Calu3 (cell line): ENCODE measurements at regions not wholly inside any gene's neighbourhood (a gene's known extent, or its start where the extent isn't known, plus 50 kb on each side); places are given as distances from the start of the nearest gene placed in this dataset.
"Not testable (repeated sequence)": the region's sequence is repeated elsewhere in the genome, so short reads cannot be mapped to it uniquely, and the experiment has no call there.

Experiments used
- BruUV-seq: library from RNA; stranded (reverse); fragments of 400-500 nt; replicated peaks from 2 replicates; lab custom pipeline; 2021; lab: Mats Ljungman, UMichigan
- CTCF ChIA-PET: fragments of 300-600 bp; sonication (Branson Sonifier 250); formaldehyde crosslinking; loops from one replicate; lab custom pipeline; 2022; ENCODE audit warnings: antibody characterized with exemption; lab: Charles Lee
- DNase-seq: peaks from one replicate; pipeline ENCODE4 v3.0.0; 2022
- H3K27ac Mint-ChIP-seq: one replicate; pipeline ENCODE4 v1.8.0; 2022; ENCODE audit warnings: mixed read lengths; ENCODE audit not compliant: unreplicated experiment
- H3K27me3 Mint-ChIP-seq: one replicate; pipeline ENCODE4 v1.8.0; 2022; ENCODE audit warnings: mixed read lengths; ENCODE audit not compliant: unreplicated experiment
- H3K36me3 Mint-ChIP-seq: one replicate; pipeline ENCODE4 v1.8.0; 2022; ENCODE audit warnings: mild to moderate bottlenecking, moderate library complexity, mixed read lengths; ENCODE audit not compliant: insufficient read depth, unreplicated experiment
- H3K4me1 Mint-ChIP-seq: one replicate; pipeline ENCODE4 v1.8.0; 2022; ENCODE audit warnings: mild to moderate bottlenecking, low read depth, mixed read lengths; ENCODE audit not compliant: unreplicated experiment
- H3K4me3 Mint-ChIP-seq: one replicate; pipeline ENCODE4 v1.8.0; 2022; ENCODE audit warnings: mild to moderate bottlenecking, low read depth, moderate library complexity, mixed read lengths; ENCODE audit not compliant: unreplicated experiment
- H3K9me3 Mint-ChIP-seq: one replicate; pipeline ENCODE4 v1.8.0; 2022; ENCODE audit warnings: low read depth, mixed read lengths; ENCODE audit not compliant: unreplicated experiment
- intact Hi-C: fragments of 100-400 bp; cut with micrococcal nuclease; formaldehyde crosslinking; loops from one replicate; pipeline ENCODE4 v1.10.0; 2022; ENCODE audit not compliant: unreplicated experiment
- TF ChIP-seq, protein P1 (sequence below): fragments of 200-600 bp; IDR thresholded peaks from one replicate; pipeline ENCODE4 v1.8.0; 2022; ENCODE audit warnings: antibody characterized with exemption; ENCODE audit not compliant: unreplicated experiment

- H3K27me3 Mint-ChIP-seq = no peaks in the 10 kb centered on the region
- no peaks in the 10 kb centered on the region for H3K9me3 Mint-ChIP-seq
- no peak overlapping the region for H3K4me3 Mint-ChIP-seq
- DNase-seq = no peak
- no peaks in the 10 kb centered on the region for H3K36me3 Mint-ChIP-seq
- no peak overlapping the region for H3K27ac Mint-ChIP-seq
- TF ChIP-seq, protein P1, sequence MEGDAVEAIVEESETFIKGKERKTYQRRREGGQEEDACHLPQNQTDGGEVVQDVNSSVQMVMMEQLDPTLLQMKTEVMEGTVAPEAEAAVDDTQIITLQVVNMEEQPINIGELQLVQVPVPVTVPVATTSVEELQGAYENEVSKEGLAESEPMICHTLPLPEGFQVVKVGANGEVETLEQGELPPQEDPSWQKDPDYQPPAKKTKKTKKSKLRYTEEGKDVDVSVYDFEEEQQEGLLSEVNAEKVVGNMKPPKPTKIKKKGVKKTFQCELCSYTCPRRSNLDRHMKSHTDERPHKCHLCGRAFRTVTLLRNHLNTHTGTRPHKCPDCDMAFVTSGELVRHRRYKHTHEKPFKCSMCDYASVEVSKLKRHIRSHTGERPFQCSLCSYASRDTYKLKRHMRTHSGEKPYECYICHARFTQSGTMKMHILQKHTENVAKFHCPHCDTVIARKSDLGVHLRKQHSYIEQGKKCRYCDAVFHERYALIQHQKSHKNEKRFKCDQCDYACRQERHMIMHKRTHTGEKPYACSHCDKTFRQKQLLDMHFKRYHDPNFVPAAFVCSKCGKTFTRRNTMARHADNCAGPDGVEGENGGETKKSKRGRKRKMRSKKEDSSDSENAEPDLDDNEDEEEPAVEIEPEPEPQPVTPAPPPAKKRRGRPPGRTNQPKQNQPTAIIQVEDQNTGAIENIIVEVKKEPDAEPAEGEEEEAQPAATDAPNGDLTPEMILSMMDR = no peak
- CTCF ChIA-PET = no interaction called here
- H3K4me1 Mint-ChIP-seq = peaks cover 10% of the 10 kb centered on the region
- BruUV-seq = no TSS peak
- intact Hi-C loops = loop anchor here (10.0 kb wide), 1 partner anchor 130 kb away; no protein-coding TSS in a partner anchor
Observed at GRCh38 chr14:99034711-99035171, 237.3 kb downstream of the BCL11B start.

DNA sequence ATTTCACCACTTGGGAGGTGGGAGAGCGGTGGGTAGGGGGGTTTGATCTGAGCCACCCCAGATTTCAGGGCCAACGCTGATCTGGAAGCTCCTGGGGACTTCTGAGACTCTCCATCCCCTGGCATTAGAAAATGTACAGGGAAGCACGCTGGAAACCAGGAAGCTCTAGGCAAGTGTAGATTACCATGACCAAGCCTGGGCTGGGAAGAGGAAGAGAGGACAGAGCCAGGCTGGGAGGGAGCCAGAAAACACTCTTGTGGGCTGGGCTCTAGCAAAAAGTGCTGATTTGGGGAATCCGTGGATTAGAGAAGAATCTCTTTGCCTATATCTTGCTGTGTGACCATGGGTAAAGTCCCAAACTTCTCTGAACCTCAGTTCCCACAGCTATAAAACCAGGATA lies 236.7 kb downstream of the BCL11B start:
- CTCF ChIA-PET = interaction anchor here (0.9 to 1.4 kb wide), 3 partner anchors 29 to 131 kb away, joined by 3 to 8 read pairs (median 3); no protein-coding TSS in a partner anchor
- Mint-ChIP-seq H3K27me3 (no peaks in the 10 kb centered on the region), H3K27ac (no peak overlapping the region), H3K4me3 (peak overlapping the region; percentile 52), H3K4me1 (peaks cover 10% of the 10 kb centered on the region), H3K9me3 (no peaks in the 10 kb centered on the region), H3K36me3 (no peaks in the 10 kb centered on the region)
- intact Hi-C loops = loop anchor here (10.0 kb wide), 1 partner anchor 130 kb away; no protein-coding TSS in a partner anchor
- no TSS peak for BruUV-seq
- TF ChIP-seq, protein P1 = no peak
- peak; percentile 16 for DNase-seq

DNA sequence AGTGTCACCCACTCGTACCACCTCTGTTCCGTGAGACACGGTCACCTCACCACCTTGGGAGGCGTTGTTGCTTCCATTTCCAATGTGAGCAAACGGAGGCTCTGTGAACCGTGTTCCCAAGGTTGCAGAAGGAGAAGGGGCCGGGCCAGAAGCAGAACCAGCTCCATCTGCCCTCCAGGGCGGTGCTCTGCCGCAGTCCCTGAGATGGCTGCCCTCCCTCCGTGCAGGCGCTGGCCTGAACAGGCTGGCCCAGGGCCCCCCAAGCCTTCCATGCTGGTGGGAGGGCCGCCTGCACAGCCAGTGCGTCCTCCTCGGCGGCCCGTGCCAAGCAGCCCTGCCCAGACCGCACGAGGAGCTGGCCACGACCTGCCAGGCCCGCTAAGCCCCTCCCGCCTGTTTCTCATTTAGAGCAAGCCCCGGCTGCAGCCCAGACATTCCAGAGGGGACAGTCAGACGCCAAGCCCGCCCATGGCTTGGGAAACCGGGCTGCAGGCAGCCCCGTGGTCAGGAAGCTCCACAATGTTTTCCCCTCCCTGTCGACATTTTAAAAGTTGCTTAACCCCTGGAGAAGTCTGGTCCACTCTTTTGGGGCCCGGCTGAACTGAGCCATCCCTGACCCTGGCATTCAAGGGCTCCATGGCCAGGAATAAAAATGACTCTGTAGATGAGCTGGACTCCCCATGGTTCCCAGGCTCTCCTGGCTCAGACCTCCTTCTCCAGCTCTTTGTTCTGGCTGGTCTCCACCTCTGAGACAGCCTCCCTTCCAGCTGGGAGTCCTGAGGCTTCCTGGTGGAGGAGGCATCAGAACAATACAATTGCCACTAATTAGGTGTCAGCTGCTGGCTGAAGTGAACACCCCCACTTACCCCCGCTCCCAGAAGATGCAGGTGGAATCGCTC lies 236.0 kb downstream of the BCL11B start:
- TF ChIP-seq, protein P1 = no peak
- Mint-ChIP-seq H3K4me3 (peak overlapping the region; percentile 52), H3K9me3 (no peaks in the 10 kb centered on the region), H3K27me3 (no peaks in the 10 kb centered on the region), H3K36me3 (no peaks in the 10 kb centered on the region), H3K4me1 (peaks cover 10% of the 10 kb centered on the region), H3K27ac (no peak overlapping the region)
- peak; percentile 82 for DNase-seq
- intact Hi-C loops = loop anchor here (10.0 kb wide), 1 partner anchor 131 kb away; no protein-coding TSS in a partner anchor
- no TSS peak for BruUV-seq
- CTCF ChIA-PET = interaction anchor here (0.6 to 1.4 kb wide), 4 partner anchors 8 to 132 kb away, joined by 3 to 8 read pairs (median 3); no protein-coding TSS in a partner anchor

DNA sequence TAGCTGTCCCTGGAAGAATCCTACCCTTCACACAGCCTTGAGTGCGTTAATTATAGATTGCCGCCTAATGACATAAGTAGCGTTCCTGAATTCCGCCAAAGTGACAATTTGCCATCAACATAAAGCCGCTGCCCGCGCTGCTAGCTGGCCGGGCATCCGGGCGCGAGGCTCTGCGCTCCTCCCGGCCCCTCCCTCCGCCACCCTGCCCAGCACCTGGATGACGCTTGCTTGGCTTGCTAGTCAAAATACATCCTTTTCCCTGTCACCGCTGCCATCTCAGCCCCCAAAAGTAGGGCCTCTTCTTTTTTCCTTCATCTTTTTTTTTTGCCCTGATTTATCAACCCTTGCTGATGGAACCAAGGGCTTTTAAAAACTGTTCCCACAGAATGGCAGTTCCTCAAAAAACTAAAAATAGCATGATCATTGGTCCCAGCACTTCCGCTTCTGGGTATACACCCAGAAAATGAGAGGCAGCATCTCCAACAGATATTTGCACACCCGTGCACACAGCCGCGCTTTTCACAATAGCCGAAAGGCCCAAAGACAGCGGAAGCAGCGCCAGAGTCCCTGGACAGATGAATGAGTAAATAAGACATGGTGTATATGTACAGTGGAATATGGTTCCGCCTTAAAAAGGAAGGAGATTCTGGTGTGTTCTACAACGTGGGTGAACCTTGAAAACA lies 235.2 kb downstream of the BCL11B start:
- H3K4me3 Mint-ChIP-seq = peak overlapping the region; percentile 52

GRCh38 chr14:99037326-99037725 lies 234.7 kb downstream of the BCL11B start:
- H3K27ac Mint-ChIP-seq, H3K9me3 Mint-ChIP-seq, H3K4me3 Mint-ChIP-seq, DNase-seq, H3K27me3 Mint-ChIP-seq, CTCF ChIA-PET, H3K36me3 Mint-ChIP-seq, BruUV-seq: not testable (repeated sequence)
- peaks cover 10% of the 10 kb centered on the region for H3K4me1 Mint-ChIP-seq
- intact Hi-C loops = loop anchor here (10.0 kb wide), 1 partner anchor 133 kb away; no protein-coding TSS in a partner anchor

More for the DNA sequence above, 235.2 kb downstream of the BCL11B start:
- CTCF ChIA-PET = interaction anchor here (1.4 kb wide), 1 partner anchor 30 kb away, joined by 8 read pairs; no protein-coding TSS in a partner anchor
- H3K27me3 Mint-ChIP-seq = no peaks in the 10 kb centered on the region
- H3K9me3 Mint-ChIP-seq = no peaks in the 10 kb centered on the region
- no peaks in the 10 kb centered on the region for H3K36me3 Mint-ChIP-seq
- no peak for DNase-seq
- no peak overlapping the region for H3K27ac Mint-ChIP-seq
- intact Hi-C loops = loop anchor here (10.0 kb wide), 1 partner anchor 132 kb away; no protein-coding TSS in a partner anchor
- no TSS peak for BruUV-seq
- TF ChIP-seq, protein P1 = no peak
- peaks cover 10% of the 10 kb centered on the region for H3K4me1 Mint-ChIP-seq
